Kidney capillary endothelial cell (primary cell): ENCODE measurements at regions not wholly inside any gene's neighbourhood (a gene's known extent, or its start where the extent isn't known, plus 50 kb on each side); places are given as distances from the start of the nearest gene placed in this dataset.
A peak's percentile ranks its signal among the peaks of the same experiment; 100 is the strongest.
"Not testable (repeated sequence)": the region's sequence is repeated elsewhere in the genome, so short reads cannot be mapped to it uniquely, and the experiment has no call there.

Experiments
- DNase-seq: peaks from one replicate; pipeline ENCODE4 v3.0.0-alpha.2; 2018; ENCODE audit warnings: low spot score

DNA sequence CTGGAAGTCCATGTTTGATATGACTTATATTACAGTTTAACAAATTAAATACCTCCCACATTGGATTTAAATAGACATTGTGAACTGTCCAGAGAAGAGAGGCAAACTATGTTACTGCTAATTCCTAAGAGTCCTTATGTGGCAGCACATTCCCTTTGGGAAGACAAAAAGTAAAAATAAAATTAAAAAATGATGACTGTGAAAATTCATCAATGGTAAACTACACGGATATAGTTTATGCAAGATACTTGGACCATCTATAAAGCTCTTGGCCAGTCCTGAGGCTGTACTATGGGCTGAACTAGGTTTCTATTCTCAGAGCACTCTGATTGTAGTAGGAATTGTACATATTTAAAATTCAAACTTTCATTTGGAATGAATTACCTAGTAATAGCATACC lies 206.4 kb downstream of the LRRK2 start:
- DNase-seq, result no peak

DNA sequence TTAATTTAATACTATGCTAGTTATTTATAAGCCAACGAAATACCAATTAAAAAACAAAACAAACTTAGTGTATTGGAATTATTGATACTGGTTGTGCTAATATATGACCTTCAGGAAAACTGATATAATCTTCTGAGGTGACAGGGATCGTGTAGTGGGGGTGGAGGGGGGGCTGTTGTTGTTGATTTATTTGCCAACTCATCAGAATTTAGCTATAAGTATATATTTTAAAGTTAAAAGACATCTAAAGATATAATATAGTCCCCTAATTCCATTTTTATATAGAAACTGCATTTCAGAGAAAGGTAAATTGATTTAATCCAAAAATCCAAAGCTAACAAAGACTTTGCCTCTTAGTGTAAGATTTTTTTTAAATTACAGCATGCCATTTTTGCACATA lies 210.5 kb downstream of the LRRK2 start:
- DNase-seq, result no peak

DNA sequence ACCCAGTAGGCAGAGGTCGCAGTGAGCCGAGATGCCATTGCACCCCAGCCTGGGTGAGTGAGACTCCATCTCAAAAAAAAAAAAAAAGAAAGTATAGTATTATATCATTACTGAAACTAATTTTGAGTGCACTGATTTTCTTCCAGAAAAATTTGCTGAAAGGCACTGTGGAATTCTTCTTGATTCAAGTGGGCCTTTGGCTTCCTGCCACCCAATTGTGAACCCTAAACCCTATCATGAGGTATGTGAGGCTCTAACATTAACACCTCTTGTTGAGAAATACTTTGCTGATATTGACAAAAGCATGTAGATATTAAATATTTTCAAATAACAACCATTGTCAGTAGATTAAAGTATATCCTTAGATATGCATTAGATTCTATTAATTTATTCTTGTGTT lies 211.2 kb downstream of the LRRK2 start:
- no peak for DNase-seq

GRCh38 chr12:40436564-40436963 lies 211.8 kb downstream of the LRRK2 start:
- no peak for DNase-seq

GRCh38 chr12:40439771-40440492 lies 215.1 kb downstream of the LRRK2 start:
- DNase-seq, result no peak

- no peak for DNase-seq
These were observed 219.4 kb downstream of the LRRK2 start for GRCh38 chr12:40444174-40444573.

DNA sequence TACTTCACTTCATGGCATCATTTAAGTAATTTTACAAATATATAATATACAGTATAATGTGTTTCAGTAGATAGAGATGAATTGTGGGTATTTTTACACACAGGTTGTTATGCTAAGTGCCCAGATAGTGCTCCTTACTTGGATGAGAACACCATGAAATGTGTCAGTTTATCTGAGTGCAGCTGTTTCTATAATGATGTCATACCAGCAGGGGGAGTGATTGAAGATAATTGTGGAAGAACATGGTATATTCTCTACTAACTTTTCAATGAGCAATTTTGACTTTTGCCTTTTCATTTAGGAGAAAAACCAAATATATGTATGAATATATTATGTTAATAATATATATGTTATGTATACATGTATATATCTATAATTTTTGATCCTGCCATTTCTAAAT lies 221.6 kb downstream of the LRRK2 start:
- no peak for DNase-seq

- DNase-seq, result not testable (repeated sequence)
These were observed 223.7 kb downstream of the LRRK2 start for GRCh38 chr12:40448523-40448922.

- no peak for DNase-seq
These were observed 226.9 kb downstream of the LRRK2 start for GRCh38 chr12:40451661-40452060.

DNA sequence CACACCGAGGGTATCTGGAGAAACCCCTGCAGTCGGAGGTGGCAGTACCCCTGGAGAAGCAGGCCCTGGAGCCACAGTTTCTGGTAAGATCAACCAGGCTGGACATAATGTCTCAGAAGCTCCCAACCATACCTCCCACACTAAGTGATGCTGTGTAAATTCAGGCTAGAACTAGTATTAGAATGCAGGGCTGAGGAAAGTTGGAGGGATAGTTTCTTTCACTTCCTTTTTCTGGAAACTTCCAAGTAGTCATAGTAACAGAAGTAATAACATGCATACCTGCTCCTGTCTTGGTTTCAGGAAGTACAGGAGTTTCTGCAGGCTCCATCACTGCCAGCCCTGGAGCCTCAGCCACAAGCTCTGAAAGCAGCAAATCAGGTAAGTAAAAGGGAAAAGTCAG lies 228.1 kb upstream of the CNTN1 start:
- DNase-seq, result no peak

GRCh38 chr12:40469736-40470135 lies 222.5 kb upstream of the CNTN1 start:
- no peak for DNase-seq

DNA sequence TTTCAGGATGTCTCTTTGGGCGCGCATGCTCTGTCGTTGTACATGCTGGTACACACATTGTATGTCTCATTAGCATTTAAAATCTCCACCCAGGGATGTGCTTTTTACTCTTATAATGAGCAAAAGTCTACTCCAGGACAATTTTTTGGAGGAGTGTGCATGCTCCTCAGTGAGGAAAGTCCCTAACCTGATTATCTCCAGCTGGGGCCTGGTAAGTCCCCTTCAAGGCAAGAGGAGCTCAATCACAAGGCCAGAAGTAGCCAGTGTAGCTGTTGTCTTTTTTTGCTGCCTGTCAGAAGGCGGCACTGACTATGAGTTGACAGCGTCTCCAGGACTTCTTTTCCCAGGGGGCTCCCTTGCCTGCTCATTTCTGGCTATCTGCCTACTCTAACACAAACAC lies 218.3 kb upstream of the CNTN1 start:
- no peak for DNase-seq

DNA sequence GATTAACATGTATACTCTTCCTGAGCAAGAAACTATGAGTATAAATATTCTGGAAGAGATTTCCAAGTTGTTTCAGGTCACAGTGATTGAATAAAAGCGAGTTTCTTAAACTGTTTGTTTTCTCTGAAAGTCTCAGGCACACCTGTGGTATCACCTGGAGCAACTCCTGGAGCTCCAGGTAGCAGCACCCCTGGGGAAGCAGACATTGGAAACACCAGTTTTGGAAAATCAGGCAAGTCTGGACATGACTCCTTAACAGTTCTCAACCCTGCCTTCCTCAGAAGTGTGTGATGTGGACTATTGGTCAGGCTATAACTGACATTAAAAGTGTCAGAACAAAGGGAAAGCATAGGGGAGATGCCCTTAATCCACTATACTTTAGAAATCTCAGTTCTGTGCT lies 217.6 kb upstream of the CNTN1 start:
- DNase-seq, result no peak

DNA sequence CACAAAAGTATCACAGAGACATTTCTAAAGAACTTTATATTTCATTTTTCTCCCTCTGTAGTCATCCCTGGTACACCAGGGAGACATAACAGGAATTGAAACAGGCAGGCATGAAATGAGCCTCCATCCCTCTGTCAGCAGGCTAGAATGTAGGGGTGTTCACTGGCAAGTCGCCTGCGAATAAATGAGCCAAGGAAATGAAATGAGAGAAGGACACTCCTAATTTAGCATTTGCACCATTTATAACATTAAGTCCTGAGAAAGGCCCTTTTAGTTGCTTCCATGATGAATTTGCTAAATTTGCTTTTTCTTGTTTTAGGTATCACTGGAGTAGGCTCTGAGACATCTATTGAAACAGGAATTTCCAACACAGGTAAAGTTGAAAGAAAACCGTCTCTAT lies 192.4 kb upstream of the CNTN1 start:
- DNase-seq, result no peak

DNA sequence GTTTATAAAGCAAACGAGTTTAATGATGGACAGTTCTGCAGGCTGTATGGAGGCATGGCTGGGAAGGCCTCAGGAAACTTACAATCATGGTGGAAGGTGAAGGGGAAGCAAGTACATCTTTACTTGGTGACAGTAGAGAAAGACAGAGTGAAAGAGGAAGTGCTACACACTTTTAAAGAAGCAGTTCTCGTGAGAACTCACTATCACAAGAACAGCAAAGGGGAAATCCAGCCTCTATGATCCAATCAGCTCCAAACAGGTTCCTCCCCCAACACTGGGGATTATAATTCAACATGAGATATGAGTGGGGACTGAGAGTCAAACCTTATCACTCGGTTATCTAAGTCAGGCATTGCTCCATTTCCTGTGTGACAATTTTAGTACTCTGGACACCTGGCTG lies 189.9 kb upstream of the CNTN1 start:
- DNase-seq, result no peak

- DNase-seq, result no peak
These were observed 186.9 kb upstream of the CNTN1 start for GRCh38 chr12:40505327-40505726.

- DNase-seq, result no peak
These were observed 183.8 kb upstream of the CNTN1 start for GRCh38 chr12:40508421-40508820.

- DNase-seq, result no peak
These were observed 180.9 kb upstream of the CNTN1 start for GRCh38 chr12:40511341-40511740.

GRCh38 chr12:40515041-40515816 lies 177.0 kb upstream of the CNTN1 start:
- peak; percentile 21 for DNase-seq

- DNase-seq, result no peak
These were observed 169.4 kb upstream of the CNTN1 start for GRCh38 chr12:40522837-40523236.

GRCh38 chr12:40525054-40525453 lies 167.2 kb upstream of the CNTN1 start:
- DNase-seq, result no peak

GRCh38 chr12:40534828-40535227 lies 157.4 kb upstream of the CNTN1 start:
- no peak for DNase-seq

DNA sequence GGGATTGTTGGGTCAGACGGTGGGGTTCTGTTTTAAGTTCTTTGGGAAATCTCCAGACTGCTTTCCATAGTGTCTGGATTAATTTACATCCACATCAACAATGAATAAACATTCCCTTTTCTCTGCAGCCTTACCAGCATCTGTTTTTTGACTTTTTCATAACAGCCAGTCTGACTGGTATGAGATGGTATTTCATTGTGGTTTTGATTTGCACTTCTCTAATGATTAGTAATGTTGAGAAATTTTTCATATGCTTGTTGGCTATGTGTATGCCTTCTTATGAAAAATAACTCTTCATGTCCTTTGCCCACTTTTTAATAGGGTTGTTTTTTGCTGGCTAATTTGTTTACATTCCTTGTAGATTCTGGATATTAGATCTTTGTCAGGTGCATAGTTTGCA lies 140.8 kb upstream of the CNTN1 start:
- no peak for DNase-seq

- DNase-seq, result no peak
These were observed 139.4 kb upstream of the CNTN1 start for GRCh38 chr12:40552868-40553267.
